OCI-LY7 (cell line): ENCODE measurements at regions not wholly inside any gene's neighbourhood (a gene's known extent, or its start where the extent isn't known, plus 50 kb on each side); places are given as distances from the start of the nearest gene placed in this dataset.

Source experiments
- BruUV-seq: library from RNA; stranded (reverse); fragments of 400-500 nt; replicated peaks from 2 replicates; lab custom pipeline; 2021; lab: Mats Ljungman, UMichigan
- CTCF ChIA-PET: fragments of 300-600 bp; sonication (Branson Sonifier 250); formaldehyde crosslinking; loops from one replicate; lab custom pipeline; 2022; ENCODE audit warnings: antibody characterized with exemption; ENCODE audit not compliant: unreplicated experiment; lab: Charles Lee
- POLR2A ChIA-PET: fragments of 300-600 bp; sonication (Branson Sonifier 250); formaldehyde crosslinking; loops from one replicate; lab custom pipeline; 2022; ENCODE audit warnings: antibody characterized with exemption; lab: Charles Lee
- DNase-seq: peaks from one replicate; pipeline ENCODE4 v3.0.0-alpha.2; 2015; ENCODE audit warnings: low spot score
- H2AFZ ChIP-seq: fragments of 200-600 bp; sonication (generic), shearing (Covaris generic); 2 replicates; pipeline ENCODE4 v1.6.1; 2014; ENCODE audit warnings: mild to moderate bottlenecking, antibody characterized with exemption, low read length, moderate library complexity
- H3K27ac ChIP-seq: fragments of 200-600 bp; sonication (generic); 2 replicates; pipeline ENCODE4 v1.5.1; 2014; ENCODE audit warnings: mixed run types, low read depth, mild to moderate bottlenecking, moderate library complexity, low read length, inconsistent platforms; ENCODE audit not compliant: poor library complexity, severe bottlenecking
- H3K36me3 ChIP-seq: fragments of 200-600 bp; sonication (generic); 2 replicates; pipeline ENCODE4 v1.6.1; 2014; ENCODE audit warnings: mild to moderate bottlenecking, antibody characterized with exemption, low read length, moderate library complexity, mixed read lengths; ENCODE audit not compliant: insufficient read depth
- H3K4me1 ChIP-seq: fragments of 200-600 bp; sonication (generic); 2 replicates; pipeline ENCODE4 v1.5.1; 2014; ENCODE audit warnings: mild to moderate bottlenecking, low read length; ENCODE audit not compliant: insufficient read depth, poor library complexity, severe bottlenecking
- H3K4me2 ChIP-seq: fragments of 200-600 bp; sonication (generic); 2 replicates; pipeline ENCODE4 v1.6.1; 2014; ENCODE audit warnings: mild to moderate bottlenecking, low read length
- H3K4me3 ChIP-seq: fragments of 200-600 bp; sonication (generic); 2 replicates; pipeline ENCODE4 v1.5.1; 2014; ENCODE audit warnings: mild to moderate bottlenecking, low read depth, low read length; ENCODE audit not compliant: poor library complexity, severe bottlenecking
- H3K79me2 ChIP-seq: fragments of 200-600 bp; sonication (generic); 2 replicates; pipeline ENCODE4 v1.6.1; 2016; ENCODE audit warnings: low read depth, mild to moderate bottlenecking, low read length, moderate library complexity, mixed read lengths; ENCODE audit not compliant: insufficient read depth
- H3K9me2 ChIP-seq: fragments of 200-600 bp; sonication (generic); 2 replicates; pipeline ENCODE4 v1.6.1; 2016; ENCODE audit warnings: mild to moderate bottlenecking, low read length, mixed read lengths; ENCODE audit not compliant: insufficient read depth
- H3K9me3 ChIP-seq: fragments of 200-600 bp; sonication (generic); 2 replicates; pipeline ENCODE4 v1.6.1; 2014; ENCODE audit warnings: mild to moderate bottlenecking, mixed run types, low read length, mixed read lengths
- H4K20me1 ChIP-seq: fragments of 200-600 bp; sonication (generic); 2 replicates; pipeline ENCODE4 v1.6.1; 2014; ENCODE audit warnings: mild to moderate bottlenecking, antibody characterized with exemption, low read length, moderate library complexity, mixed read lengths; ENCODE audit not compliant: insufficient read depth
- CTCF ChIP-seq: fragments of 200-600 bp; sonication (generic); conservative IDR thresholded peaks from 2 replicates; pipeline ENCODE4 v1.5.1; 2014; ENCODE audit warnings: mild to moderate bottlenecking, antibody characterized with exemption, low read length, moderate library complexity, mixed read lengths
- EZH2phosphoT487 ChIP-seq: fragments of 200-600 bp; sonication (generic); IDR thresholded peaks from 2 replicates; pipeline ENCODE4 v1.6.1; 2018; ENCODE audit warnings: low read depth, borderline replicate concordance, mild to moderate bottlenecking, mixed run types, antibody characterized with exemption, low read length, moderate library complexity, mixed read lengths
- intact Hi-C: fragments of 100-400 bp; cut with micrococcal nuclease; formaldehyde crosslinking; loops from one replicate; pipeline ENCODE4 v1.10.0; 2022; ENCODE audit not compliant: unreplicated experiment

DNA sequence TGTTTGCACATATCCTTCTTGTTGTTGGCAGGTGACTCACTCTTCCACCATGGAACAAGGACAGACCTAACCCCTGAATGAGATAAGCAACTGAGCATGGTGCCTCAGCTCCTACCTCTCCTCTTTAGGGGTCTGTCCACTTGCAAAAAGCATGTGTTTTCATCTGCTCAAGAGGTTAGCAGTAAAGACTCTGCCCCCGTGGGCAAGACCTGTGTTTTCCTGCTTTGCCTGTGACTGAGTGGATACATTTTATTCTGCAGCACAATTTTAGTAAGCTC lies 111.0 kb upstream of the LIFR start:
- ChIA-PET CTCF (no interaction called here), POLR2A (interaction anchor here (1.0 kb wide), 2 partner anchors 11 to 17 kb away, joined by 3 read pairs; no protein-coding TSS in a partner anchor)
- no TSS peak for BruUV-seq
- TF ChIP-seq CTCF (no peak), EZH2phosphoT487 (no peak)
- Histone ChIP-seq H3K36me3 (no peaks in the 10 kb centered on the region), H3K4me3 (no peak overlapping the region), H3K79me2 (no peaks in the 10 kb centered on the region), H2AFZ (no peak overlapping the region), H3K27ac (no peak overlapping the region), H3K9me2 (no peaks in the 10 kb centered on the region), H4K20me1 (no peaks in the 10 kb centered on the region), H3K4me2 (no peak overlapping the region), H3K4me1 (no peaks in the 10 kb centered on the region), H3K9me3 (no peaks in the 10 kb centered on the region)
- DNase-seq: no peak
- intact Hi-C loops: loop anchor here (1.0 kb wide), 1 partner anchor 226 kb away; no protein-coding TSS in a partner anchor

- Histone ChIP-seq H3K4me2 (no peak overlapping the region), H3K9me3 (no peaks in the 10 kb centered on the region), H3K4me1 (no peaks in the 10 kb centered on the region), H3K27ac (no peak overlapping the region), H4K20me1 (no peaks in the 10 kb centered on the region), H3K4me3 (no peak overlapping the region), H3K79me2 (no peaks in the 10 kb centered on the region), H3K9me2 (no peaks in the 10 kb centered on the region), H3K36me3 (no peaks in the 10 kb centered on the region), H2AFZ (no peak overlapping the region)
- TF ChIP-seq CTCF (no peak), EZH2phosphoT487 (no peak)
- intact Hi-C loops: no loop called here
- ChIA-PET CTCF (no interaction called here), POLR2A (no interaction called here)
- DNase-seq: no peak
- BruUV-seq: no TSS peak
Measured at GRCh38 chr5:38669361-38669880, 113.0 kb upstream of the LIFR start.

GRCh38 chr5:38670066-38670465 lies 113.6 kb upstream of the LIFR start:
- no TSS peak for BruUV-seq
- Histone ChIP-seq H3K36me3 (no peaks in the 10 kb centered on the region), H3K27ac (no peak overlapping the region)

More at GRCh38 chr5:38670066-38670465, 113.6 kb upstream of the LIFR start:
- no peak overlapping the region for H3K4me2 ChIP-seq
- no peaks in the 10 kb centered on the region for H4K20me1 ChIP-seq
- no peak overlapping the region for H3K4me3 ChIP-seq
- DNase-seq: no peak
- H2AFZ ChIP-seq: no peak overlapping the region
- no peaks in the 10 kb centered on the region for H3K4me1 ChIP-seq
- intact Hi-C loops: no loop called here
- TF ChIP-seq EZH2phosphoT487 (no peak), CTCF (no peak)
- no peaks in the 10 kb centered on the region for H3K9me2 ChIP-seq
- no peaks in the 10 kb centered on the region for H3K79me2 ChIP-seq
- POLR2A ChIA-PET: no interaction called here
- CTCF ChIA-PET: no interaction called here
- H3K9me3 ChIP-seq: no peaks in the 10 kb centered on the region
